Natural killer cell (primary cell): ENCODE measurements at regions not wholly inside any gene's neighbourhood (a gene's known extent, or its start where the extent isn't known, plus 50 kb on each side); places are given as distances from the start of the nearest gene placed in this dataset.

Experiments used
- ATAC-seq, 3 donors: fragments of 150-1000 bp in 2 of 3; fragments of 200-7000 bp in 1 of 3; cut with Tn5 transposase; 1 replicate in 1 of 3; 2 replicates in 2 of 3; pipeline ENCODE4 v1.10.0; 2021; ENCODE audit warnings: mild to moderate bottlenecking in 2 of 3, moderate library complexity in 2 of 3
- DNase-seq, 2 donors: peaks; one replicate each; pipeline versions ENCODE4 v3.0.0 to v3.0.0-alpha.2; 2013 to 2021; ENCODE audit warnings: mixed read lengths in 1 of 2
- H3K27ac ChIP-seq: one replicate; pipeline ENCODE4 v1.5.1; 2013; ENCODE audit warnings: mild to moderate bottlenecking, low read length
- H3K27me3 ChIP-seq: one replicate; pipeline ENCODE4 v1.6.1; 2013; ENCODE audit warnings: low read length; ENCODE audit not compliant: control insufficient read depth, insufficient read depth
- H3K36me3 ChIP-seq: one replicate; pipeline ENCODE4 v1.6.1; 2013; ENCODE audit warnings: low read length; ENCODE audit not compliant: control insufficient read depth, insufficient read depth
- H3K4me1 ChIP-seq: one replicate; pipeline ENCODE4 v1.6.1; 2013; ENCODE audit warnings: low read length; ENCODE audit not compliant: control insufficient read depth, insufficient read depth
- H3K4me3 ChIP-seq: one replicate; pipeline ENCODE4 v1.5.1; 2013; ENCODE audit warnings: low read length
- H3K9me3 ChIP-seq: one replicate; pipeline ENCODE4 v1.6.1; 2013; ENCODE audit warnings: low read length; ENCODE audit not compliant: control insufficient read depth, insufficient read depth
- H3K27ac Mint-ChIP-seq, 2 donors: one replicate each; pipeline ENCODE4 v1.8.0; 2022; ENCODE audit warnings: mild to moderate bottlenecking in 2 of 2, mixed read lengths in 2 of 2, moderate library complexity in 1 of 2
- H3K27me3 Mint-ChIP-seq, 2 donors: one replicate each; pipeline ENCODE4 v1.8.0; 2022; ENCODE audit warnings: low read depth in 2 of 2, mixed read lengths in 2 of 2
- H3K36me3 Mint-ChIP-seq: one replicate; pipeline ENCODE4 v1.8.0; 2022; ENCODE audit warnings: mixed read lengths
- H3K4me1 Mint-ChIP-seq, 2 donors: one replicate each; pipeline ENCODE4 v1.8.0; 2022; ENCODE audit warnings: mixed read lengths in 2 of 2
- H3K4me3 Mint-ChIP-seq: one replicate; pipeline ENCODE4 v1.8.0; 2022; ENCODE audit warnings: mild to moderate bottlenecking, moderate library complexity, mixed read lengths
- H3K9me3 Mint-ChIP-seq, 2 donors: one replicate each; pipeline ENCODE4 v1.8.0; 2022; ENCODE audit warnings: mixed read lengths in 2 of 2
- WGBS: methylation state at CpG from one replicate; pipeline ENCODE4 v1.1.7; 2013; ENCODE audit warnings: missing lambda C conversion rate; ENCODE audit not compliant: insufficient coverage; 5-methylcytosine and 5-hydroxymethylcytosine counted together
- intact Hi-C: fragments of 100-400 bp; cut with micrococcal nuclease; formaldehyde crosslinking; loops from one replicate; pipeline ENCODE4 v1.14.2; 2022
- TF ChIP-seq, protein P1 (sequence below): fragments of 200-600 bp; IDR thresholded peaks from one replicate; pipeline ENCODE4 v1.8.0; 2022; ENCODE audit warnings: antibody characterized with exemption

DNA sequence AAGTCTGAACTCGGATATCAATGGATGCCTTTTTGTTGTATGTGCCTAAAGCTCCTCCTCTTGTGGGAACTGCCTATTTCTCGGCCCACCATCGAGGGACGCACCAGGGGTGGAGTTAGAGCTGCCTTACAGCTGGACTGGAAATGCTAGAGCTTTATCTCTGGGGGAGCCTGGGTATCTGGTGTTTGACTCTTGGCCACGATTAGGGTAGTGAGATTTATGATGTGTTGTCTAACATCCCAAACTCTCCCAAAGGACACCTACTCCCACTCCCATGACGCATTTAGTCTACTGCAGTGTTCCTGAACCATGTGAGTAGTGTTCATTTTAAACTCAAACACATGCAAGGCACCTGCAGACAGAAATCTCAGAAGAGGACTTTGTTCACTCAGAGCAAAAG is 594.8 kb downstream of the METTL4 start:
- H3K27ac Mint-ChIP-seq: no peak overlapping the region

DNA sequence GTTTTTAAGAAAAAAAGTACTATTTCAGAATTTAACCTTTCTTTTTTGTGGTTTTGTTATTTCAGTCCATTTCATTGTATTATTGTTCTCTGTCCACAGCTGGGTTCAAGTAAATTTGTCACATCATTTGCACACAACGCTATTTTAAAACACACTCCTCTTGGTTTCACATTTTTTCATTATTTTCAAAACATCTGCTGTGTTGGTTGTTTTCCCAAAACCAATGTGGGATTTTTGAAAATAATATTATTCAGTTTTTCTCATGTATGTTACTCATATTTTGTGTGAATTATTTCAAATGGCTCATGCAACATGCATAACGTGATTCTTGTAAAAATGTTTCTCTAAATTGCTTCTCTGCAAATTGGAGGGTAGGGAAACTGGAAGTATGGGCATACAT is 589.2 kb downstream of the METTL4 start:
- no peak overlapping the region for H3K4me3 Mint-ChIP-seq
- Histone ChIP-seq H3K27ac (no peak overlapping the region), H3K4me1 (no peaks in the 10 kb centered on the region), H3K4me3 (no peak overlapping the region), H3K36me3 (no peaks in the 10 kb centered on the region), H3K27me3 (no peaks in the 10 kb centered on the region), H3K9me3 (no peaks in the 10 kb centered on the region)
- TF ChIP-seq, protein P1, sequence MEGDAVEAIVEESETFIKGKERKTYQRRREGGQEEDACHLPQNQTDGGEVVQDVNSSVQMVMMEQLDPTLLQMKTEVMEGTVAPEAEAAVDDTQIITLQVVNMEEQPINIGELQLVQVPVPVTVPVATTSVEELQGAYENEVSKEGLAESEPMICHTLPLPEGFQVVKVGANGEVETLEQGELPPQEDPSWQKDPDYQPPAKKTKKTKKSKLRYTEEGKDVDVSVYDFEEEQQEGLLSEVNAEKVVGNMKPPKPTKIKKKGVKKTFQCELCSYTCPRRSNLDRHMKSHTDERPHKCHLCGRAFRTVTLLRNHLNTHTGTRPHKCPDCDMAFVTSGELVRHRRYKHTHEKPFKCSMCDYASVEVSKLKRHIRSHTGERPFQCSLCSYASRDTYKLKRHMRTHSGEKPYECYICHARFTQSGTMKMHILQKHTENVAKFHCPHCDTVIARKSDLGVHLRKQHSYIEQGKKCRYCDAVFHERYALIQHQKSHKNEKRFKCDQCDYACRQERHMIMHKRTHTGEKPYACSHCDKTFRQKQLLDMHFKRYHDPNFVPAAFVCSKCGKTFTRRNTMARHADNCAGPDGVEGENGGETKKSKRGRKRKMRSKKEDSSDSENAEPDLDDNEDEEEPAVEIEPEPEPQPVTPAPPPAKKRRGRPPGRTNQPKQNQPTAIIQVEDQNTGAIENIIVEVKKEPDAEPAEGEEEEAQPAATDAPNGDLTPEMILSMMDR: no peak
- H3K4me1 Mint-ChIP-seq: no peaks in the 10 kb centered on the region
- H3K27ac Mint-ChIP-seq: no peak overlapping the region
- no peaks in the 10 kb centered on the region for H3K27me3 Mint-ChIP-seq
- ATAC-seq: no peak
- whole genome bisulfite sequencing: 80% methylated on average over 1 of the region's 2 CpGs
- no peak for DNase-seq
- H3K36me3 Mint-ChIP-seq: no peaks in the 10 kb centered on the region
- intact Hi-C loops: no loop called here
- H3K9me3 Mint-ChIP-seq: peaks cover 0 to 10% of the 10 kb centered on the region in 2 donors

More for the DNA sequence above, 594.8 kb downstream of the METTL4 start:
- no peaks in the 10 kb centered on the region for H3K9me3 ChIP-seq
- H3K36me3 ChIP-seq: no peaks in the 10 kb centered on the region
- no peaks in the 10 kb centered on the region for H3K36me3 Mint-ChIP-seq
- H3K9me3 Mint-ChIP-seq: peaks cover 0 to 6% of the 10 kb centered on the region in 2 donors
- peaks cover 0 to 3% of the 10 kb centered on the region in 2 donors for H3K27me3 Mint-ChIP-seq
- DNase-seq (no peak), ATAC-seq (no peak)
- H3K27ac ChIP-seq: no peak overlapping the region
- H3K4me1 Mint-ChIP-seq: no peaks in the 10 kb centered on the region
- no peaks in the 10 kb centered on the region for H3K27me3 ChIP-seq
- no peak overlapping the region for H3K4me3 ChIP-seq
- H3K4me1 ChIP-seq: no peaks in the 10 kb centered on the region
- H3K4me3 Mint-ChIP-seq: no peak overlapping the region
- 53% methylated on average over 5 of the region's 6 CpGs for WGBS
- TF ChIP-seq, protein P1: no peak
- intact Hi-C loops: no loop called here

DNA sequence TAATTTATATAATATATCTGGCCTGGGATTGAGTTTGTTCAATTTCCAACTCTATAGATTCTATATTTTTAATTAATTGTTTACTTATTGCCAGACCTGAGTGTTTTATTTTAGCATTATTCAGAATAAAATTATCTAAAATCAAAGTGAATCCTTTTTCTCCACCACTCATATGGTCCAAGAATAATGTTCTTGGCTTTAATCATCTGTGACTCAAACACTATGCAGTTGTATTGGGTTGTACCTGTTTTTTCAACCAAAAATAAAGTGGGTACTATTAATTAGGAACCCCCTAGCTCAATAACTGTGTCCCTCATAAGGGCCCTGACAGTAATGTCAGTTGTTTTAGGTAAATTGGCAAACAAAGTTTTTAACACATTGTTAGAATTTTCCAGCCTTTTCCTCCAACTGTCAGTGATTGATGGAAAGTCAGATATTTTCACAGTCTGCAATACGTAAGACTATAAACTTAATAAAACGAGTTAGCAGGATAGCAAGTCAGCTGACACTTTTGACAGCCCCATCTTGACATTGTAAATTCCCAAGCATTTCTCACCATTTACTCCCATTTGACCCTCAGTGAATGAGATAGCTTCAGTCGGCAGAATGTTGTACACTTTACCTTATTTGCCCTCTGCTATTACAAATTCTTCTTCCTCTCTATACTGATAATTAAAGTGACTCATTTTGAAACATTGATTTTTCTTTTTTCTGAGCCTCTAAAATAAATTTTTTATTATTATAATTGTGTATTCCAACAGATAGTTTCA is 587.4 kb downstream of the METTL4 start:
- H3K36me3 Mint-ChIP-seq: no peaks in the 10 kb centered on the region
- 63% methylated on average over 3 of the region's 3 CpGs for WGBS
- H3K27me3 Mint-ChIP-seq: no peaks in the 10 kb centered on the region
- H3K4me3 Mint-ChIP-seq: no peak overlapping the region
- Histone ChIP-seq H3K27me3 (no peaks in the 10 kb centered on the region), H3K4me1 (no peaks in the 10 kb centered on the region), H3K4me3 (no peak overlapping the region), H3K36me3 (no peaks in the 10 kb centered on the region), H3K27ac (no peak overlapping the region), H3K9me3 (no peaks in the 10 kb centered on the region)
- DNase-seq (no peak), ATAC-seq (no peak)
- peaks cover 2 to 7% of the 10 kb centered on the region in 2 donors for H3K9me3 Mint-ChIP-seq
- intact Hi-C loops: no loop called here
- H3K4me1 Mint-ChIP-seq: no peaks in the 10 kb centered on the region
- TF ChIP-seq, protein P1: no peak
- no peak overlapping the region for H3K27ac Mint-ChIP-seq

DNA sequence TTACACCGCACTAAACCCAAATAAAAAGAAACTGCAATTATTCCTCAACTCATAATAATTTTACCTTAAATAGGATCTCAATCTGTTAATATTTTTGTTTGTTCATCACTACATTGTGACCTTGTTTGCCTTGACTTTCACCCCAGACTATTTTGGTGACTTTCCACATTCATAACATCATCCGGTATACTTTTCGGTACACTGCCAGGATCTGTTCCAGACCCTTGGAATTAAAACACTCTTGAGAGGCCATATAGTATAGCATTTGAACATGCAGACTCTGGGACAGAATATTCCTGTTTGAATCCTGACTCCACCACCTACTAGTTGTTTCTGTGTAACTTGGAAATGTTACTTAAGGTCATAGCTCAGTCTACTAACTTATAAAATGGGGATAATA is 577.4 kb downstream of the METTL4 start:
- 100% methylated on average over 3 of the region's 3 CpGs for whole genome bisulfite sequencing
- TF ChIP-seq, protein P1: no peak
- intact Hi-C loops: no loop called here
- no peaks in the 10 kb centered on the region for H3K27me3 ChIP-seq
- H3K9me3 ChIP-seq: no peaks in the 10 kb centered on the region
- Mint-ChIP-seq H3K27ac (no peak overlapping the region), H3K4me3 (no peak overlapping the region), H3K36me3 (no peaks in the 10 kb centered on the region), H3K4me1 (no peaks in the 10 kb centered on the region), H3K27me3 (peaks cover 0 to 2% of the 10 kb centered on the region in 2 donors), H3K9me3 (no peaks in the 10 kb centered on the region)
- H3K4me1 ChIP-seq: no peaks in the 10 kb centered on the region
- DNase-seq (no peak), ATAC-seq (no peak)
- no peaks in the 10 kb centered on the region for H3K36me3 ChIP-seq
- no peak overlapping the region for H3K4me3 ChIP-seq
- no peak overlapping the region for H3K27ac ChIP-seq
